CD14-positive monocyte (primary cell): ENCODE measurements at regions not wholly inside any gene's neighbourhood (a gene's known extent, or its start where the extent isn't known, plus 50 kb on each side); places are given as distances from the start of the nearest gene placed in this dataset.

Experiments
- DNase-seq, 3 donors: peaks; one replicate each; pipeline ENCODE4 v3.0.0-alpha.2; 2011 to 2022
- H2AFZ ChIP-seq: 2 replicates; pipeline ENCODE4 v1.6.0; 2012; ENCODE audit warnings: mild to moderate bottlenecking, low read depth, low read length, inconsistent platforms; ENCODE audit not compliant: insufficient read depth, poor library complexity, severe bottlenecking
- H3K27ac ChIP-seq, 2 donors: 1 replicate in 1 of 2; 2 replicates in 1 of 2; pipeline ENCODE4 v1.5.1; 2012 to 2013; ENCODE audit warnings: low read length in 2 of 2, control low read depth in 1 of 2, inconsistent platforms in 1 of 2, low read depth in 1 of 2, mild to moderate bottlenecking in 1 of 2
- H3K27me3 ChIP-seq, 2 donors: one replicate each; pipeline versions ENCODE4 v1.6.0 to v1.6.1; 2011 to 2013; ENCODE audit warnings: low read length in 2 of 2; ENCODE audit not compliant: control insufficient read depth in 2 of 2, insufficient read depth in 2 of 2
- H3K36me3 ChIP-seq, 2 donors: replicated peaks in 1 of 2; 1 replicate in 1 of 2; 2 replicates in 1 of 2; pipeline versions ENCODE4 v1.5.1 to v1.6.1; 2012 to 2013; ENCODE audit warnings: low read length in 2 of 2, control low read depth in 1 of 2, inconsistent platforms in 1 of 2, mild to moderate bottlenecking in 1 of 2; ENCODE audit not compliant: insufficient read depth in 2 of 2, control insufficient read depth in 1 of 2
- H3K4me1 ChIP-seq, 2 donors: 1 replicate in 1 of 2; 2 replicates in 1 of 2; pipeline versions ENCODE4 v1.5.1 to v1.6.1; 2012 to 2013; ENCODE audit warnings: low read length in 2 of 2, control low read depth in 1 of 2, inconsistent platforms in 1 of 2, mild to moderate bottlenecking in 1 of 2, moderate library complexity in 1 of 2; ENCODE audit not compliant: insufficient read depth in 2 of 2, control insufficient read depth in 1 of 2
- H3K4me2 ChIP-seq: replicated peaks from 2 replicates; pipeline ENCODE3; 2012; ENCODE audit warnings: low read length, moderate library complexity, mild to moderate bottlenecking; ENCODE audit not compliant: poor library complexity, severe bottlenecking; ENCODE audit errors: extremely low read depth
- H3K4me3 ChIP-seq, 3 experiments: fragments of 200-600 bp in 1 of 3; sonication (generic) in 1 of 3; replicated peaks in 1 of 3; 1 replicate in 2 of 3; 2 replicates in 1 of 3; pipeline ENCODE4 v1.5.1; 2011 to 2013; ENCODE audit warnings: low read length in 3 of 3, mild to moderate bottlenecking in 3 of 3, control low read depth in 2 of 3, low read depth in 2 of 3, inconsistent platforms in 1 of 3, moderate library complexity in 1 of 3
- H3K79me2 ChIP-seq: 2 replicates; pipeline ENCODE4 v1.6.0; 2012; ENCODE audit warnings: mild to moderate bottlenecking, control low read depth, inconsistent platforms, low read length, moderate library complexity; ENCODE audit not compliant: insufficient read depth
- H3K9ac ChIP-seq: 2 replicates; pipeline ENCODE4 v1.6.0; 2017; ENCODE audit warnings: low read length, mild to moderate bottlenecking; ENCODE audit not compliant: insufficient read depth, poor library complexity, severe bottlenecking
- H3K9me3 ChIP-seq, 2 donors: replicated peaks in 1 of 2; 1 replicate in 1 of 2; 2 replicates in 1 of 2; pipeline versions ENCODE4 v1.5.1 to v1.6.1; 2012 to 2013; ENCODE audit warnings: low read length in 2 of 2, control low read depth in 1 of 2; ENCODE audit not compliant: control insufficient read depth in 1 of 2, insufficient read depth in 1 of 2
- H4K20me1 ChIP-seq: 2 replicates; pipeline ENCODE4 v1.6.0; 2012; ENCODE audit warnings: mild to moderate bottlenecking, low read length, control low read depth, moderate library complexity; ENCODE audit not compliant: insufficient read depth
- H3K27ac Mint-ChIP-seq, 7 donors: one replicate each; pipeline ENCODE4 v1.8.0; 2020; ENCODE audit warnings: mild to moderate bottlenecking in 7 of 7, mixed read lengths in 7 of 7, moderate library complexity in 6 of 7, inconsistent platforms in 2 of 7
- H3K27me3 Mint-ChIP-seq, 3 donors: one replicate each; pipeline ENCODE4 v1.8.0; 2021 to 2022; ENCODE audit warnings: low read depth in 3 of 3, mild to moderate bottlenecking in 3 of 3, mixed read lengths in 3 of 3, moderate library complexity in 3 of 3, inconsistent platforms in 1 of 3
- H3K36me3 Mint-ChIP-seq, 2 donors: one replicate each; pipeline ENCODE4 v1.8.0; 2020; ENCODE audit warnings: mixed read lengths in 2 of 2, inconsistent platforms in 1 of 2, mild to moderate bottlenecking in 1 of 2
- H3K4me1 Mint-ChIP-seq: one replicate; pipeline ENCODE4 v1.8.0; 2020; ENCODE audit warnings: mild to moderate bottlenecking, mixed read lengths
- H3K4me3 Mint-ChIP-seq, 2 donors: one replicate each; pipeline ENCODE4 v1.8.0; 2020; ENCODE audit warnings: mild to moderate bottlenecking in 2 of 2, mixed read lengths in 2 of 2, moderate library complexity in 1 of 2
- H3K9me3 Mint-ChIP-seq, 7 donors: one replicate each; pipeline ENCODE4 v1.8.0; 2020 to 2022; ENCODE audit warnings: mixed read lengths in 7 of 7, mild to moderate bottlenecking in 6 of 7, moderate library complexity in 6 of 7, inconsistent platforms in 2 of 7
- CTCF ChIP-seq: fragments of 200-600 bp; IDR thresholded peaks from one replicate; pipeline ENCODE4 v1.8.0; 2022; ENCODE audit warnings: antibody characterized with exemption, mild to moderate bottlenecking
- WGBS: methylation state at CpG from one replicate; pipeline ENCODE4 v1.1.5; 2013; ENCODE audit warnings: missing lambda C conversion rate; ENCODE audit not compliant: insufficient coverage; 5-methylcytosine and 5-hydroxymethylcytosine counted together
- intact Hi-C, 2 donors: fragments of 100-400 bp; cut with micrococcal nuclease; formaldehyde crosslinking; loops; one replicate each; pipeline versions ENCODE4 v1.15.0 to v1.15.1; 2023

GRCh38 chr11:95625164-95625900 lies 164.2 kb downstream of the FAM76B start:
- H3K9me3 ChIP-seq = no peaks in the 10 kb centered on the region
- H3K79me2 ChIP-seq = no peaks in the 10 kb centered on the region
- H4K20me1 ChIP-seq = no peaks in the 10 kb centered on the region
- DNase-seq = no peak
- no peak for TF ChIP-seq CTCF
- peaks cover 0 to 10% (median 7%) of the 10 kb centered on the region in 7 donors for H3K9me3 Mint-ChIP-seq
- no peak overlapping the region for H3K27ac ChIP-seq
- no peak overlapping the region for H3K27ac Mint-ChIP-seq
- intact Hi-C loops = no loop called here
- peaks cover 0 to 1% (median 0%) of the 10 kb centered on the region in 3 donors for H3K27me3 Mint-ChIP-seq
- H3K9ac ChIP-seq = no peak overlapping the region
- H3K4me1 Mint-ChIP-seq = no peaks in the 10 kb centered on the region
- H3K4me2 ChIP-seq = no peak overlapping the region
- no peak overlapping the region for H2AFZ ChIP-seq
- H3K36me3 Mint-ChIP-seq = peaks cover 0 to 3% of the 10 kb centered on the region in 2 donors
- WGBS = 100% methylated on average over 4 of the region's 7 CpGs
- no peaks in the 10 kb centered on the region for H3K4me1 ChIP-seq
- H3K36me3 ChIP-seq = no peaks in the 10 kb centered on the region
- no peaks in the 10 kb centered on the region for H3K27me3 ChIP-seq
- no peak overlapping the region for H3K4me3 ChIP-seq
- no peak overlapping the region for H3K4me3 Mint-ChIP-seq

- Histone ChIP-seq H3K79me2 (no peaks in the 10 kb centered on the region), H3K9ac (no peak overlapping the region), H3K4me3 (no peak overlapping the region), H3K36me3 (no peaks in the 10 kb centered on the region), H4K20me1 (no peaks in the 10 kb centered on the region), H3K27me3 (no peaks in the 10 kb centered on the region), H3K27ac (no peak overlapping the region), H2AFZ (no peak overlapping the region), H3K4me2 (no peak overlapping the region), H3K4me1 (no peaks in the 10 kb centered on the region), H3K9me3 (peaks cover 0 to 3% of the 10 kb centered on the region in 2 donors)
- Mint-ChIP-seq H3K27me3 (no peaks in the 10 kb centered on the region), H3K27ac (no peak overlapping the region), H3K9me3 (peaks cover 1 to 18% (median 8%) of the 10 kb centered on the region in 7 donors), H3K4me1 (no peaks in the 10 kb centered on the region), H3K4me3 (no peak overlapping the region), H3K36me3 (peaks cover 0 to 3% of the 10 kb centered on the region in 2 donors)
- no peak for TF ChIP-seq CTCF
- WGBS = no CpG with 5 or more reads among the region's 1 CpG
- DNase-seq = no peak
- intact Hi-C loops = no loop called here
Measured at GRCh38 chr11:95616256-95616804, 173.3 kb downstream of the FAM76B start.
